HG03060 (cell line): ENCODE measurements at regions not wholly inside any gene's neighbourhood (a gene's known extent, or its start where the extent isn't known, plus 50 kb on each side); places are given as distances from the start of the nearest gene placed in this dataset.
"Not testable (repeated sequence)": the region's sequence is repeated elsewhere in the genome, so short reads cannot be mapped to it uniquely, and the experiment has no call there.

Experiments used
- ATAC-seq: cut with Tn5 transposase; IDR thresholded peaks from one replicate; pipeline ENCODE4 v1.9.1; 2021; ENCODE audit warnings: low read depth, moderate number of reproducible peaks; ENCODE audit not compliant: unreplicated experiment

DNA sequence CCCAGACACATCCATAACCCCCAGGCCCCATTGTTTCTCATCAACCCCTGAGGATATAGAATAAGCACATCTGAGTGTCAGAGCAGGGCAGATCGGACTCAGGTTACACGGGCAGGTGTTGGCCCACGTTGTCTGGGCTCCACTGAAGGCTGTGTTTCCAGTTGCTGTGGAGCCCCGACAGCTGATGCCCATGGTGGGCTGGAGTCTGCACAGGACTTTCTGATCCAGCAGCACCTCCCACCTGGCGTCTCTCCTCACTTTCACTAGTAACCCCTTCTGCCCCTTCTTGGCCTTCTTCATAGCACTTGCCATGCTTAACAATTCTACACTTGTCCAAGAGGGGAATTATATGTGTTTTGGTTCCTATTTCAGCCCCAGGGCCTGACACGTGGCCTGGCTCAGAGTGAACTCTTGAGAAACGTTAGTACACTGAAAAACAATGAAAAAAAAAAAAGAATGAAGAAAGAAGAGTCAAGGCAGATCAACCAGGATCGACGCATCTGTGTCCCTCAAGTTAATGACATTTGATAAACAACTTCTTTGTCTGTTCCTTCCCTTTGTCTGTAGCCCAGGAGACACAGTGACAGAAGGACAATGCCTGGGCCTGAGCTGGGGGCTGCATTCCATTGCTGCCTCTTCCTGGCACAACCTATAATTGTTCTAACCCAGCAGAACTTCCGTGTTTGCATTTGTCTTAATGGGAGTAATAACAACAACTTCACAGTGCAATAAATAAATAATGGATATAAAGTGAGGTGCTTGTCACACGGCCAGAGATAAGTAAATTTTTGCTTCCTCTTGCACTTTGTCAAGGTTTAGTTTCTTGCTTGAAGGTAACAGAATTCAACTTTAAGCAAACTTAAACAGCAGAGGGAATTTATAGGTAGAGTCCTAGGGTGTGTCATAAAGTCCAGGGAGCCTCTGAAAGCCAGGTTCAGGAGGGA is 224.2 kb upstream of the SSTR4 start:
- no peak for ATAC-seq

GRCh38 chr20:22814471-22815205 is 220.5 kb upstream of the SSTR4 start:
- no peak for ATAC-seq

GRCh38 chr20:22815206-22815551 is 219.9 kb upstream of the SSTR4 start:
- ATAC-seq, result no peak

DNA sequence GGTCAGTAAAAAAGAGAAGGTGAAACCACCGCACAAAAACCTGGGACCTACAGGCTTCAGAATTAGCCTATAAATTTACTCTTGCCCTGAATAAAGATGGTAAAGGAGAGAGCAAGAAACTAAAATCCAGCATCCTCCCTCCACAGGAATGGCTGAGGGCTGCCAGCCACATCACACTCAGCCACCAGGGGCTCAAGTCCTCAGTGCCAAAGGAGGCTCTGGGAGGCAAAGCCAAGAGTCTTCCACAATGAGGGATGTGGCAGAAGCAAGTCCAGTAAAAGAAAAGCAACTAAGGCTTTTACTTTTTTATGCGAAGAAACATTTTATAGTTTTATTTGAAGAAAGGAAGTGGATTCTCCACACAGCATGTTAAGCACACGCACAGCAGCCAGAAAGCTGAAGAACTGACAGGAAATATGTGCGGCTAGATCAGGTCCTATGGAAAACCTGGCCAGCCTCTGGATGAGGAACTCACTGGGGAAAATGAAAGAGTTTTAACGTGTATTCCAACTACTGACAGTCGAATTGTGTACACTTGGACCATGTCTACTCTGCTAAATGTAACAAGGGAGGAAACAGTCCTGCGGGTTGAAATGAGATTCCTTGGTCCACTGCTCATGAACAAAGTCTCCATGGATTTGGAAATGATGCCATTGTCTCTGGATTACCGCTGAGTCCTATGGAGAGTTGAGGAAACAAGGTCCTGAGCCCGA is 219.4 kb upstream of the SSTR4 start:
- ATAC-seq, result no peak

- no peak for ATAC-seq
These were observed 216.5 kb upstream of the SSTR4 start for GRCh38 chr20:22818636-22819035.

GRCh38 chr20:22819112-22819511 is 216.0 kb upstream of the SSTR4 start:
- no peak for ATAC-seq

GRCh38 chr20:22819784-22820183 is 215.3 kb upstream of the SSTR4 start:
- no peak for ATAC-seq

DNA sequence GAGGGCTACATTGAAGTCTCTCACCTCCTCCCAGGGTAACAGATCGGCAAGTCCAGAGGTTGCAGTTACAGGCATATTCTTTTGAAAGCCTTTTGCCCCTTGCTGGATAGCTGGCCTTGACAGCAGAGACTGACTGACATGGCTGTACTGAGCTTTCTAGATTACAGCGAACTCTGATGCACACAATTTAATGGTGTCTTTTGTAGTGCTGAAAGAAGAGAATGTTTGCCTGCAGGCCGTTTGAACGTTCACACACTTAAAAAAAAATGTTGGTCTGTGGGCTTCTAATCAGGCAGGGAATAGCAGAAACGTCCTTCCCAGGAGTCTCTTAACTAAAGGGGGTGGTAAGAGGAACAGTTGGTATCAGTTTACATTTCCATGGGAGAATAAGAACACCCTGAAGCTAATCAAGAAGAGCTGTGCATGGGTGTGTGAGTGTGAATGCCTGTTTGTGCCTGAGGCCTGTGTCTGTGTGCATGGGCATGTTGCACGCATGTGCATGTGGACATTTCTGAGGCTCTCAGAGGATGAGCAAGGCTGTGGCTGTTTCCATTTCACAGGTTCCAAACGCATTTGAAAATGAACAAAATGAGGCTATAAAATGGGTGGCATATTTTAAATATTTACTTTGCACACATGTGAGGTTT is 213.9 kb upstream of the SSTR4 start:
- ATAC-seq, result no peak

DNA sequence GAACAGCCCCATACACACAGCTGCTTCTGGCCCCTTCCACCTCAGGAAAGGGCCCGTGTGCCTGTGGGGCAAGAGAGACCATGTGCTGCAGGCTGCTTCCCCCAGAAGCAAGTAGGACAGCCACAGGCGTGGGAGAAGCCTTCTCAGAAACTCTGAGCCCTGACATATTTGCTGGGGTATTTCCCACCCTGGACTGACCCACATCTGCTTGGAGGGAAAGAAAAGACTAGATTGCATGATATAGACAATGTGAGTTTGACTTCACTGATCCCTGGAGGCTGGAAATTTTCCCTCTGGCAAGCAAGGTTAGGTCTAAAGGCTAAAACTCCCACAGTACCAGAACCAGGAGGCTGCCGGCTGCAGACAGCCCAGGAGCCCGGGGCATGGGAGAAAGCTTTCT is 213.3 kb upstream of the SSTR4 start:
- no peak for ATAC-seq

- ATAC-seq, result no peak
These were observed 212.0 kb upstream of the SSTR4 start for GRCh38 chr20:22823119-22823518.

DNA sequence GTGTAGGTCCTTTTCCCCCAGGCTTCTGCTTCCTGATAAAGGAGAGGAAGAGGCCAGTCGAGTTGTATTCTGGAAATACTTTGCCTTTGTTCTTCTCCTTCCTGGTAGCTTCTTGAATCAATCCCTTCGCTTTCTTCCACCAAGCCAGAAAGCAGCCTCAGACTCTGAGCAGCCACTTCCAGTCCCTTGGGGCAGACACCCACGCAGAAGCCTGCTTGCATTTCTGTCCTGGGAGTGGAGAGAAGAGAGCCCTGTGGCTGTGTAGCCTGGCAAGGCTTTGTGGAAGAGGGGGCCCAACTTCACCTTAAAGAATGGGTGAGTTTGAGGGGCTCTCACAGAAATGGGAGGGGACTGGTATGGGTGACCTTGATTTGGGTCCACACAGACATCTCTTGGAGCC is 211.0 kb upstream of the SSTR4 start:
- ATAC-seq, result no peak

- ATAC-seq, result no peak
These were observed 210.0 kb upstream of the SSTR4 start for GRCh38 chr20:22825076-22825475.

- no peak for ATAC-seq
These were observed 209.6 kb upstream of the SSTR4 start for GRCh38 chr20:22825546-22825945.

DNA sequence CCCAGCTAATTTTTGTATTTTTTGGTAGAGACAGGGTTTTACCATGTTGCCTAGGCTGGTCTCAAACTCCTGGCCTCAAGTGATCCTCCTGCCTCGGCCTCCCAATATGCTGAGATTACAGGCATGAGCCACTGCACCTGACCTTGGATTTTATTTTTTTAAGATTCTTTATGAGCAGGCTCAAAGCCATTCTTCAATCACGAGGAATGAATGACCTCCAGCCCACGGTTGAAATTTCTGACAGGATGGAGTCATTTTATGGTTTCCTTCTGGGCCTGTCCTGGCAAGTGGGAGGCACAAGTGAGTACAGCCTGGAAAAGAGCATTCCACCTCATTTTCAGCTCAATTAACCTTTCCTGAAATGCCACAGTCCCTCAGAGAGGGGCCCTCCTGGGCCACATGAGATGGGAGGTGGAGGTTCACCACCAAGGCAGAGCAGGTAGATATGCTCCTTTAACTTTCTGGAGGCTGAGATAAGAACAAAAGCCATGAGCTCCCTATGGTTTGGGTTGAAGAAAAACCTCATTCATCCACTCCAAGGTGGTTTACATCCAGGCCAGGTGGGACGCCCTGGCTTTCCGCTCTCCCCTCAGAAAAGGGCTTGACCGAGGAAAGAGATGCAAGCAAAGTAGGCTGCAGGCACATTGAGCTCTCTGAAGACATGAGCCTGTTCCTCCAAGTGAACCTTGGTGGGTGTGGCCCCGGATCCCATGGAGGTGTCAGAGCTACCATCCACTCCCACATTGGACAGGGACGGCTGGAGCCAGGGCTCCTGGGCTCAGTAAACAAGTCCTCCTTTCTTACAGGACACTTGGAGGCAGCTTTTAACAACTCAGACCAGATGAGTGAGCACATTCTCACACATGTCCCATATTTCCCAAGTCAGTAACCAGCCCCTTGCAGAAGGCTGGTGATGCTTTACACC is 208.5 kb upstream of the SSTR4 start:
- no peak for ATAC-seq

- ATAC-seq, result no peak
These were observed 207.2 kb upstream of the SSTR4 start for GRCh38 chr20:22827916-22828315.

GRCh38 chr20:22829356-22829755 is 205.8 kb upstream of the SSTR4 start:
- ATAC-seq, result no peak

GRCh38 chr20:22830138-22830537 is 205.0 kb upstream of the SSTR4 start:
- no peak for ATAC-seq

- not testable (repeated sequence) for ATAC-seq
These were observed 204.4 kb upstream of the SSTR4 start for GRCh38 chr20:22830715-22831114.

- no peak for ATAC-seq
These were observed 201.3 kb upstream of the SSTR4 start for GRCh38 chr20:22833851-22834250.
